Mucosa of descending colon (tissue), 3 donors: ENCODE measurements at regions not wholly inside any gene's neighbourhood (a gene's known extent, or its start where the extent isn't known, plus 50 kb on each side); places are given as distances from the start of the nearest gene placed in this dataset.

ENCODE experiments used
- ATAC-seq: fragments of 200-7000 bp; cut with Tn5 transposase; one replicate; pipeline ENCODE4 v1.9.1; 2020; ENCODE audit warnings: mild to moderate bottlenecking, moderate library complexity
- DNase-seq, 3 donors: peaks; one replicate each; pipeline ENCODE4 v3.0.0-alpha.2; 2020
- H3K36me3 ChIP-seq: fragments of 200-600 bp; one replicate; pipeline ENCODE4 v1.8.0; 2021; ENCODE audit warnings: low read depth, mild to moderate bottlenecking
- H3K4me1 ChIP-seq: fragments of 200-600 bp; one replicate; pipeline ENCODE4 v1.8.0; 2021; ENCODE audit warnings: low read depth, mild to moderate bottlenecking
- H3K4me3 ChIP-seq: fragments of 200-600 bp; one replicate; pipeline ENCODE4 v1.8.0; 2021; ENCODE audit warnings: mild to moderate bottlenecking
- H3K9me3 ChIP-seq: fragments of 200-600 bp; one replicate; pipeline ENCODE4 v1.8.0; 2021; ENCODE audit warnings: mild to moderate bottlenecking
- CTCF ChIP-seq: fragments of 200-600 bp; IDR thresholded peaks from one replicate; pipeline ENCODE4 v1.8.0; 2022; ENCODE audit warnings: antibody characterized with exemption, mild to moderate bottlenecking
- intact Hi-C, 2 donors: fragments of 100-400 bp; cut with DNase I in 1 of 2; cut with micrococcal nuclease in 1 of 2; formaldehyde crosslinking; loops; one replicate each; pipeline versions ENCODE4 v1.11.0 to v1.11.1; 2022; cut with DNase I, micrococcal nuclease
- donor health status: DM: no; HTN: no; CAD: no; lungs with moderate emphysema.
- donor health status: DM: no; HTN: no; CAD: no.
- donor health status: DM: no; HTN: yes; CAD: no.

DNA sequence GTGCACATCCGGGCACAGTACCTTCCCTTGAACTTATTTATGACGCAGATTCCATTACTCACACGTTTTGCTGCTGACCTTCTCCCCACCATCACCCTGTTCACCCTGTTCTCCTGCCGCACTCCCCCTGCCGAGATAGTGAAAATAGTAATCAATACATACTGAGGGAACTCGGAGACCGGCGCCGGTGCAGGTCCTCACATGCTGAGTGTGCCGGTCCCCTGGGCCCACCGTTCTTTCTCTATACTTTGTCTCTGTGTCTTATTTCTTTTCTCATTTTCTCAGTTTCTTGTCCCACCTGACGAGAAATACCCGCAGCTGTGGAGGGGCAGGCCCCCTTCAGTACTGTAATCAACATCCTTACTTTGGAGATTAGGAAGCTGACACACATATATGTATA, 1337.1 kb upstream of the PABPC4L start:
- ATAC-seq, result no peak
- no peak overlapping the region for H3K4me3 ChIP-seq
- H3K36me3 ChIP-seq, result no peaks in the 10 kb centered on the region
- intact Hi-C loops, result no loop called here
- H3K9me3 ChIP-seq, result no peaks in the 10 kb centered on the region
- no peaks in the 10 kb centered on the region for H3K4me1 ChIP-seq
- TF ChIP-seq CTCF, result no peak
- no peak for DNase-seq

DNA sequence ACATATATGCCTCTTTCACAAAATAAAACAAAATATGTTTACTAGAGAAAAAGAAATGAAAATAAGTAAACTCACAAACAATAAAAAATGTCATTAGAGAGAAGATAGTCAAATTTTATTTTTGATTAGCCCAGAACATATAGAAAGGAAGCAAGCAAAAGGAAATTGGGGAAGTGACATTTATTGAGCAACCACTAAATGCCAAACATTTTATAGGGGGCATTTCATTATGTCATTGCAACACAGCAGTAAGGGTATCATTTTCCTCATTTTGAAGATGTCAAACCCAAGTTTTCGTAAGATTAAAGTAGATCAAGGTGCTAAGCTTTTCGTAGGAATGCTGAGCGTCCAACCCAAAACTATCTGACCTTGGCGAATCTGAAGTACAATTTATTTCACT, 1331.5 kb upstream of the PABPC4L start:
- ATAC-seq (no peak), DNase-seq (no peak)
- Histone ChIP-seq H3K9me3 (no peaks in the 10 kb centered on the region), H3K36me3 (no peaks in the 10 kb centered on the region), H3K4me3 (no peak overlapping the region), H3K4me1 (no peaks in the 10 kb centered on the region)
- intact Hi-C loops, result no loop called here
- TF ChIP-seq CTCF, result no peak

- ATAC-seq (no peak), DNase-seq (no peak)
- intact Hi-C loops, result no loop called here
- Histone ChIP-seq H3K36me3 (no peaks in the 10 kb centered on the region), H3K4me3 (no peak overlapping the region), H3K4me1 (no peaks in the 10 kb centered on the region), H3K9me3 (no peaks in the 10 kb centered on the region)
- TF ChIP-seq CTCF, result no peak
These were observed 1330.5 kb upstream of the PABPC4L start for GRCh38 chr4:135532132-135532531.

GRCh38 chr4:135515295-135515694, 1313.7 kb upstream of the PABPC4L start:
- no peak for ATAC-seq
- H3K9me3 ChIP-seq, result no peaks in the 10 kb centered on the region
- no peaks in the 10 kb centered on the region for H3K4me1 ChIP-seq
- TF ChIP-seq CTCF, result no peak
- H3K4me3 ChIP-seq, result no peak overlapping the region
- no peaks in the 10 kb centered on the region for H3K36me3 ChIP-seq
- DNase-seq, result no peak
- intact Hi-C loops, result no loop called here

DNA sequence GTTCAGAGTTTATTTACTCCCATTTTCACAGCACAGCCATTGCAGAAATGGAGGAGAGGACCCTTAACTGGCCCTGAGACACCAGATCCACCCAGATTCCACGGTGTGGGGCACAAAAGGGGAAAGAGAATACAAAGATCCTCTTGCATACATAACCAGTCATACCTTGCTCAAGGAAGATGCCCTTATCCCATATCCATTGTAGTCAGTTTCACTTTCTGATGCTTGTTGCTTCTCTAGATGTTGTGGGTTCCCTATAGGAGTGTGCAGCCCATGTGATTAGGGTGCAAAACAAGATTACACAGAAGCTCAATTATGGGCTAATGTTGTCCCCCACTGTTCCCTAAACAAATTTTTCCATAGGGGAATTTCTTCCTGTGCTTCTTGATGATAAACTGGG, 1309.0 kb upstream of the PABPC4L start:
- DNase-seq, result no peak
- no peak for TF ChIP-seq CTCF
- Histone ChIP-seq H3K9me3 (no peaks in the 10 kb centered on the region), H3K4me3 (no peak overlapping the region), H3K4me1 (no peaks in the 10 kb centered on the region), H3K36me3 (no peaks in the 10 kb centered on the region)
- ATAC-seq, result no peak
- intact Hi-C loops, result no loop called here

DNA sequence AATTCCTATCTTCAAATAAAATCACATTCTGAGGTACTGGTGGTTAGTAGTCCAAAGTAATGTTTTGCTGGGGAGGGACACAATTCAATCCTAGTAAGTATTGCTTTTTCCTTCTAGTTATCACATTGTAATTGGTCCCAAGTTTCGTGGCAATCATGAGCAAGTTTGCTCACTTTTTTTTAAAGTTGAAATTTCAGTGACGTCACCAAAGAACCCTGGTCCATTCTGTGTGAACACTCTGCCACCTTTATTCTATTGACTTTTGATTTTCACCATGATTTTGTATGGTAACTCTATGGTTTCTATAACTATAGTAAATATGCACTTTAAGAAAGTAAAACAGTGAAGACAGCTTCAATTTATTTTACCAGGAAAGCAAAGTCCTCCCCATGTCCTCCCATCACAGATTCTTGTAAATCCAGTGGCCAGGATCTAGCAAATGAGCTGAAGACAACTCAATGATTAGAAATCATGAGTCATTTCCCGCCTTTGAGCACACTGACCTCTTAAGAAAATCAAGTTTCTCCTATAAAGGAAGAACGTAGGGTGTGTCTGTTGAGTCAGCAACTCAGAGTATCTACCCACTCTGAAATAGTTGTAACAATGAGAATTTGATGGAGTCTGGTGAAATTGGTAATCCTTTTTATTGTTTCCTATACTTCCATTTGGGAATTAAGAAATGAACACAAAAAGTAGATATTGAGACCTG, 1306.6 kb upstream of the PABPC4L start:
- H3K4me1 ChIP-seq, result no peaks in the 10 kb centered on the region
- no peaks in the 10 kb centered on the region for H3K36me3 ChIP-seq
- ATAC-seq (no peak), DNase-seq (no peak)
- intact Hi-C loops, result no loop called here
- no peaks in the 10 kb centered on the region for H3K9me3 ChIP-seq
- no peak overlapping the region for H3K4me3 ChIP-seq
- no peak for TF ChIP-seq CTCF
